T-helper 2 cell treated with Interferon-gamma antibody and Interleukin-4, amounts not matched to agents 5 μg/mL and 100 μg/mL, for 36 hours (primary cell): ENCODE measurements at regions not wholly inside any gene's neighbourhood (a gene's known extent, or its start where the extent isn't known, plus 50 kb on each side); places are given as distances from the start of the nearest gene placed in this dataset.
"Not testable (repeated sequence)": the region's sequence is repeated elsewhere in the genome, so short reads cannot be mapped to it uniquely, and the experiment has no call there.

ENCODE experiments used
- DNase-seq: peaks from one replicate; pipeline ENCODE4 v3.0.0; 2021; ENCODE audit warnings: low spot score
- H3K27ac Mint-ChIP-seq: one replicate; pipeline ENCODE4 v1.8.0; 2021; ENCODE audit warnings: mild to moderate bottlenecking, mixed read lengths
- H3K27me3 Mint-ChIP-seq: one replicate; pipeline ENCODE4 v1.8.0; 2021; ENCODE audit warnings: low read depth, mixed read lengths
- H3K36me3 Mint-ChIP-seq: one replicate; pipeline ENCODE4 v1.8.0; 2021; ENCODE audit warnings: low read depth, mixed read lengths
- H3K4me1 Mint-ChIP-seq: one replicate; pipeline ENCODE4 v1.8.0; 2021; ENCODE audit warnings: low read depth, mixed read lengths
- H3K4me3 Mint-ChIP-seq: one replicate; pipeline ENCODE4 v1.8.0; 2022; ENCODE audit warnings: mild to moderate bottlenecking, moderate library complexity, mixed read lengths
- H3K9me3 Mint-ChIP-seq: one replicate; pipeline ENCODE4 v1.8.0; 2021; ENCODE audit warnings: mixed read lengths

DNA sequence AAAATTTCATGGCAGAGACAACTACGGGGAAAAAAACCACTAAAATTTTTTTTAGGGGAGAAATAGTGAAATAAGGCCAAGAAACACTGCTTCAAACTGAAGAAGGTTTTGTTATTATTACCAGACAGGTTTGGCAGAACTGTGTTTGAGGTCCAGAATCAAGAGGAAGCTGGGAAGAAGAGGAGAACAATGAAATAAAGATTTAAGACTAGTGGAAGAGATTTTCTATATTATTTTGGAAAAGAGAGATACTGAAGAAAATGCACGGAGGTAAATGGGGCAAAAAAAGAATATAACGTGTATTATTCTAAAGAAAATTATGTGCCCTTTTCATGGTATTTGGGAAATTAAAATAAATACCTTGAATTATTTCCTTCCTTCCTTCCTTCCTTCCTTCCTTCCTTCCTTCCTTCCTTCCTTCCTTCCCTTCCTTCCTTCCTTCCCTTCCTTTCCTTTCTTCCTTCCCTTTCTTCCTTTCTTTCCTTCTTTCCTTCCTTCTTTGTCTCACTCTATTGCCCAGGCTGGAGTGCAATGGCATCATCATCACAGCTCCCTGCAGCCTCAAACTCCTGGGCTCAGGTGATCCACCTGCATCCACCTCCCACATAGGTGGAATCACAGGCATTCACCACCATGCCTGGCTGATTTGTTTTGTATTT lies 124.3 kb downstream of the GJA1 start:
- Mint-ChIP-seq H3K36me3 (no peaks in the 10 kb centered on the region), H3K4me3 (no peak overlapping the region), H3K4me1 (no peaks in the 10 kb centered on the region), H3K27me3 (no peaks in the 10 kb centered on the region), H3K27ac (no peak overlapping the region), H3K9me3 (peaks cover 10% of the 10 kb centered on the region)
- no peak for DNase-seq

DNA sequence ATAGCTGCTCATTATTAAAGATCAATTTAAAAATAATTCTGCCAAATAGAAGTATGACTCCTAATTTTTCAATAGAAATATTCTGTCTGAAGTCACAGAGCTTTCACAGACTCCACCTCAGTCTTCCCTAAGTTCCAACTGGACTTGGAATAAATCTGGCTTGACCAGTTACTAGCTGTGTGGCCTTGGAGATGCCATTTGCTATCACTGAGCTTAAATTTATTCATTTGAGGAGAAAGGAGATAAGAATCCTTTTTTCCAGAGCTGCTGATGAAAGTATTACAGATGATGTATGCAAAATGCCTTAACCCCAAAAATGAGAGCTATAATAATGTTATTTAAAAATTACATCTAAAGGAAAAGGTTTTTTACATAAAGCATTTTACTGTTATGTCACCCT lies 125.0 kb downstream of the GJA1 start:
- Mint-ChIP-seq H3K9me3 (peaks cover 13% of the 10 kb centered on the region), H3K27ac (no peak overlapping the region), H3K4me1 (no peaks in the 10 kb centered on the region), H3K4me3 (no peak overlapping the region), H3K27me3 (no peaks in the 10 kb centered on the region), H3K36me3 (no peaks in the 10 kb centered on the region)
- DNase-seq: no peak

DNA sequence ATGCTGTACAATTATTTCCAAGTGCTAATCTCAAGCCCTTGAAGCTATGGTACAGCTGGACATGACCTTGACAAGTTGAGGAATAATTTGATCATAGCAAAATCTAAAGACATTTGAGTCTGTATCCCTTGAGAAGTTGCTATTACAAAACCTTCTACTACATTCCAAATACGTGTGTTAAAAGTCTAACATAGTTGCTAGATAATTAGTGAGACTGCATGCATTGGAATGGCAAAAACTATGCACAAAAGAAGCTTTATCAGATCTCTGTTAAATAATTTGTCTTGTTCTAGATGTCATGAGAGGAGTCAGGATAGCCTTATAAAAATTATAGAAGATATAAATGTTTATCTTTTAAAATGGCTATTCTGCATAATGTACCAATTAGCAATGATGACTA lies 127.8 kb downstream of the GJA1 start:
- Mint-ChIP-seq H3K4me1 (no peaks in the 10 kb centered on the region), H3K36me3 (no peaks in the 10 kb centered on the region), H3K4me3 (no peak overlapping the region), H3K27me3 (no peaks in the 10 kb centered on the region), H3K27ac (no peak overlapping the region), H3K9me3 (peaks cover 13% of the 10 kb centered on the region)
- no peak for DNase-seq

DNA sequence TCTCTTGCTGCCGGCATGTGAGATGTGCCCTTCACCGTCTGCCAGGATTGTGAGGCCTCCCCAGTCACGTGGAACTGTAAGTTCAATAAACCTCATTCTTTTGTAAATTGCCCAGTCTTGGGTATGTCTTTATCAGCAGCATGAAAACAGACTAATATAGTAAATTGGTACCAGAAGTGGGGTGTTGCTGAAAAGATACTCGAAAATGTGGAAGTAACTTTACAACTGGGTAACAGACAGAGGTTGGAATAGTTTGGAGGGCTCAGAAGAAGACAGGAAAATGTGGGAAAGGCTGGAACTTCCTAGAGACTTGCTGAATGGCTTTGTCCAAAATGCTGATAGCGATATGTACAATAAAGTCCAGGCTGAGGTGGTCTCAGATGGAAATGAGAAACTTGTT lies 129.1 kb downstream of the GJA1 start:
- not testable (repeated sequence) for H3K27me3 Mint-ChIP-seq, H3K4me1 Mint-ChIP-seq, DNase-seq, H3K27ac Mint-ChIP-seq, H3K4me3 Mint-ChIP-seq, H3K36me3 Mint-ChIP-seq
- H3K9me3 Mint-ChIP-seq: peaks cover 13% of the 10 kb centered on the region

DNA sequence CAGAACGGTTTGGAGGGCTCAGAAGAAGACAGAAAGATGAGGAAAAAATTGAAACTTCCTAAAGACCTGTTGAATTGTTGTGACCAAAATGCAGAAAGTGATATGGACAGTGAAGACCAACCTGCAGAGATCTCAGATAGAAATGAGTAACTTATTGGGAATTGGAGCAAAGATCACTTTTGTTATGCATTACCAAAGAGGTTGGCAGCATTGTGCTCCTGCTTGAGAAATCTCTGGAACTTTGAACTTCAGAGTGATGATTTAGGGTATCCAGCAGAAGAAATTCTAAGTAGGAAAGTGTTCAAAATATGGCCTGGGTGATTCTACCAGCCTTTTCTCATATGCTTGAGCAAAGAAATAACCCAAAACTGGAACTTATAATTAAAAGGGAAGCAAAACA lies 136.0 kb downstream of the GJA1 start:
- no peak overlapping the region for H3K4me3 Mint-ChIP-seq
- no peaks in the 10 kb centered on the region for H3K9me3 Mint-ChIP-seq
- no peaks in the 10 kb centered on the region for H3K36me3 Mint-ChIP-seq
- H3K4me1 Mint-ChIP-seq: peaks cover 3% of the 10 kb centered on the region
- H3K27ac Mint-ChIP-seq: no peak overlapping the region
- DNase-seq: no peak
- no peaks in the 10 kb centered on the region for H3K27me3 Mint-ChIP-seq

DNA sequence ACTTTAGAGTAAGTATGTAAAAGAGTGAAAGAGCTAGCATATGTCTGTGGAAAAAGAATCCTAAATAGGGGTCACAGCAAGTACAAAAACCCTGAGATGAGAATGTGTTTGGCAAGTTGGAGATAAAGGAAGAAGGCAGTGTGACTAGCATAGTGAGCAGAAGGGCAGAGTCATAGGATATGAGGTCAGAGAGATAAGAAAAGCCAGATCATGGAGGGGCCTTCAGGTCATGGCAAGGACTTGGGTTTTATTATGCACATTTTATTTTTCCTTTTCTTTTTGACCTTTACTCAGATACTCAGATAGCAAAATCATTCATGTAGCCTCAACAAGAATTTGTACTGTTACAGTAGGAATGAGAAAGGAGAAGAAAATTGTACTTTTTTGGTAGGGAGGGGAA lies 138.0 kb downstream of the GJA1 start:
- Mint-ChIP-seq H3K36me3 (no peaks in the 10 kb centered on the region), H3K4me3 (no peak overlapping the region), H3K27me3 (no peaks in the 10 kb centered on the region), H3K27ac (no peak overlapping the region), H3K9me3 (no peaks in the 10 kb centered on the region), H3K4me1 (peaks cover 3% of the 10 kb centered on the region)
- DNase-seq: no peak

DNA sequence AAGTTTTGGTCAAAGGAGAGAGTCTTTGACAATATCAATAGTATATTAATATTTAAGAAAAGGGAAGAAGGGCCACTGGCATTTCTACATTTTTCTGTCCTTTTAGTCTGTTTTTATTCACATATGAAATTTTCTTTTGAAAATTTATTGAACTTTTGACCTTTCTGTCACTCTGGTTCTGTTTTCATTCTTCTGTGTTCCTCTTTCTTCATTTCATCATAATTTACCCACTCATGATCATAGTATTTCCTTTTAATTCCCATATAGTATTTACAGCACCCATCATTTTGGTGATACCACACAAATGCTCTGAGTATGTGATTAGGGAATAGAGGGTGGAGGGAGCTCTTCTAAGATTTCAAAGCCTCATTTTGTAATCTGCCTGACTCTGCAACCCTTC lies 142.8 kb downstream of the GJA1 start:
- Mint-ChIP-seq H3K27me3 (no peaks in the 10 kb centered on the region), H3K4me3 (no peak overlapping the region), H3K36me3 (no peaks in the 10 kb centered on the region), H3K9me3 (no peaks in the 10 kb centered on the region), H3K27ac (no peak overlapping the region), H3K4me1 (peaks cover 3% of the 10 kb centered on the region)
- no peak for DNase-seq

DNA sequence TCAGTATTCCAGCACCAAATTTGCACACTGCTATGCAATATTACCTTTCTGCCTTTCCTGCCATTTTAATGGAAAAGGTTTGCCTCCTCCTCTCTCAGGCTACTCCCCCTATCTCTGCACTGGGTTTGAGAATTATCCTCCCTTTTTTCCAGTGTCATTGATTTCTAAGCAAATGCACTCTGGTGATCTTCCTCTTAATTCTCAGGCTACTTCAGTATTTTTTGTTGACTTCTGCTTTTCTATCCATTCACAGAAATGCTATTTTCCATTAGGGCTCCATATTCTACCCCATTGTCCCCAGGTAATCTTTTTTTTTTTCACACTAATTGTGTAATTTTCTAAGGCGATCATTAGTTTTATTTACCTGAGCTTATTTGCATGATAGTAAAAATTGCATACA lies 144.0 kb downstream of the GJA1 start:
- Mint-ChIP-seq H3K4me1 (no peaks in the 10 kb centered on the region), H3K4me3 (no peak overlapping the region), H3K36me3 (no peaks in the 10 kb centered on the region), H3K27ac (no peak overlapping the region), H3K9me3 (no peaks in the 10 kb centered on the region), H3K27me3 (no peaks in the 10 kb centered on the region)
- no peak for DNase-seq

DNA sequence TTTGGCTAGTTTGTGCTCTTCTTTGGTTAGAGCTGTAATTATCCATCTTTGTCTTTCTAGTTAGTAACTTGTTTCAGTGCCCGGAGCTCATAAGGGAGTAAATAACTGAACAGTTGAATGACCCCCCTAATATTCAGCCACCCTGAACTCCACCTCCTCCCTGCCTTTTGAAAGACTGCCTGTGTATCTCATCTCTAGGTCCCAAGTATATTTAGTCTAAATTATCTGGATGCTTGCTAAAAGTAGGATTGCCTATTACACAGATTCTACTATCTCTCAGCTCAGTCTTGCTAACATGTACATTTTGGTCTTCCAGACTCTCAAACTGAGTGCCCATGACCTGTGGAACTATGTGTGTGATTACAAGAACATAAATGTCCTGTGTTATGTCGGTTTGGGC lies 145.9 kb downstream of the GJA1 start:
- H3K4me1 Mint-ChIP-seq: no peaks in the 10 kb centered on the region
- H3K36me3 Mint-ChIP-seq: no peaks in the 10 kb centered on the region
- DNase-seq: no peak
- H3K4me3 Mint-ChIP-seq: no peak overlapping the region
- H3K9me3 Mint-ChIP-seq: no peaks in the 10 kb centered on the region
- no peaks in the 10 kb centered on the region for H3K27me3 Mint-ChIP-seq
- no peak overlapping the region for H3K27ac Mint-ChIP-seq

DNA sequence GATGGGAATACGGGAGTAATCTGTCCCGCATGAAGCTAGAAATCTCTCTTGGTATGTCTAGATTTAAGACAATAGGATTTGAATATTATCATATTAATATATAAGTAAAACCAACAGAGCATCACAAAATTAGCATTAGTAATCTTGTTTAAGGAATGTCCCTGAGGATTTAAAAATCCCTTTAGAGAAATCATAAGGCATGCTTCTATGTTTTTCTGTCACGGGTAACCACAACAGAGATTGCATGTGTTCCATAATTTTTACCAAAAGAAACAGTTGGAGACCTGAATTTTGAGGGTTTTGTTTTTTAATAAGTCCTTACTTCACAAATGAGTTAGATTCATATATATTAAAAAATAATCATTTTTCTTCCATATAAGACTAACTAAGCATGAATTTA lies 146.8 kb downstream of the GJA1 start:
- Mint-ChIP-seq H3K4me3 (no peak overlapping the region), H3K36me3 (no peaks in the 10 kb centered on the region), H3K9me3 (no peaks in the 10 kb centered on the region), H3K27ac (no peak overlapping the region), H3K27me3 (no peaks in the 10 kb centered on the region), H3K4me1 (no peaks in the 10 kb centered on the region)
- DNase-seq: no peak

DNA sequence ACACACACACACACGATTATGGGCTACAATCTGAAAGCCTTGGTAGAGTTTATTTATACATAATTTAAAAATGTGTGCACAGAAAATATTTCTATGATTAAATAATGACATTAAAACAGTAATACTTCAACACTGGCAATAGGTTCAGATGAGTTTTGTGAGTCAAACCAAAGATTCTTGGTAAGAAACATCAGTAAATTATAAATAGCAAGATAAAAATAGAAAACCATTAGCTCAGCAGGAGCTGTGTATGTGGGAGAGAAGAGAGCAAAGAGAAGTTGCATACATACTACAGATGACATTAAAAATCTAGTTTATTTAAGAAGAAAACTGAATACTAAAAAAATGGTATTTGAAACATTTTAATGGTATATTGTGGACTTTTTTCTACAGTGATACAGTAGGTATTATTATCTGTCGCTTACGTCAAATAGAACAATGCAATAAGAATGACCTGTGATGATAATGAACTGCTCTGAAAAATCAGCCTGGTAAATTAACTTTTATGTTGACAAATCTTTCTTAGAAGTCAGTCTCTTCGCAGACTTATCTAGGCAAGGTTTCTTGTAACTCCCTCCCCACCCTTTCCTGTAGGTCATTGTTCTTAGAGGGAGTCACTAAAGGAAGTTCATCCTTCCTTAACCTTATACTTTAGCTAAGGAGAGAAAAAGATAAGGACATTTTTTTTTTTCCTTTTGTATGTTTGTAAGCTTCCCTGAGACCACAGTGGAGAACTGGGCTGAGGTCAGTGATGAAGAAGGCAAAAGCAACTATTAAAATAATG lies 149.3 kb downstream of the GJA1 start:
- no peaks in the 10 kb centered on the region for H3K27me3 Mint-ChIP-seq
- H3K4me3 Mint-ChIP-seq: no peak overlapping the region
- H3K27ac Mint-ChIP-seq: no peak overlapping the region
- H3K36me3 Mint-ChIP-seq: no peaks in the 10 kb centered on the region
- no peaks in the 10 kb centered on the region for H3K4me1 Mint-ChIP-seq
- DNase-seq: no peak
- H3K9me3 Mint-ChIP-seq: no peaks in the 10 kb centered on the region

DNA sequence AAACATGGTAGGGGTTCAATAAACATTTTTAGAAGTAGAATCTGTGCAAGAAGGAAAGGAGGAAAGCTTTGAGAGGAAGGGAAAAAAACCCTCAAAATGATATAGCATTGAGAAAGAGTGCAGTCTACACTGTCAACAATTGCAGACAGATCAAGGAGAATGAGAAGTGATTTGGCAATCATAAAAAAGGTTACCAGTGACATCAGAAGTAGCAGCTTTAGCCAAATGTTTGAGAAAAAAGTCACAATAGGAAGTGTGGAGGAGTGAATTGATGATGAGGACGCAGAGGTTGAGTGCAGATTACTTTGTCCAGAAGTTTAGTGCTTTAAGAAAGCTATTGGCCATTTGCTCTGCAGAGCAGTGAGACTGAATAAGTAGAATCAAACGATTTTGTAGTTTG lies 155.0 kb downstream of the GJA1 start:
- H3K27ac Mint-ChIP-seq: no peak overlapping the region

DNA sequence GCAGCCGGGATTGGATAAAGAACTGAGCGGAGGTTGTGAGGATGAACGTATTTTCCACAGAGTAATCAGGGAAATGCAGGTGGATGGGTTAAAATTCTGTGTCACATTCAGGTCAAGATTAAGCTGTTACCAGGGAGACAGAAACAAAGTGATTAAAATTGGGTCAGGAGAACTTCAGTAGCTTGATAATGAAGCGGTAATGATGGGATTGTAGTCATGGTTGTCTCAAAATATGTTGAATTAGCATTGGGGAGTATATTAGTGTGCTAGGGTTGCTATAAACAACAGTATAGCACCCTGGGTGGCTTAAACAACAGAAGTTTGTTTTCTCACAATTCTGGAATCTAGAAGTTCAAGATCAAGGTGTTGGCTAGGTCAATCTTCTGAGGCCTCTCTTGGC lies 155.5 kb downstream of the GJA1 start:
- Mint-ChIP-seq H3K36me3 (no peaks in the 10 kb centered on the region), H3K9me3 (no peaks in the 10 kb centered on the region), H3K4me3 (no peak overlapping the region), H3K4me1 (no peaks in the 10 kb centered on the region), H3K27ac (no peak overlapping the region), H3K27me3 (no peaks in the 10 kb centered on the region)
- DNase-seq: no peak

More for the DNA sequence above, 155.0 kb downstream of the GJA1 start:
- no peaks in the 10 kb centered on the region for H3K9me3 Mint-ChIP-seq
- DNase-seq: no peak
- no peaks in the 10 kb centered on the region for H3K4me1 Mint-ChIP-seq
- no peaks in the 10 kb centered on the region for H3K27me3 Mint-ChIP-seq
- no peaks in the 10 kb centered on the region for H3K36me3 Mint-ChIP-seq
- H3K4me3 Mint-ChIP-seq: no peak overlapping the region

DNA sequence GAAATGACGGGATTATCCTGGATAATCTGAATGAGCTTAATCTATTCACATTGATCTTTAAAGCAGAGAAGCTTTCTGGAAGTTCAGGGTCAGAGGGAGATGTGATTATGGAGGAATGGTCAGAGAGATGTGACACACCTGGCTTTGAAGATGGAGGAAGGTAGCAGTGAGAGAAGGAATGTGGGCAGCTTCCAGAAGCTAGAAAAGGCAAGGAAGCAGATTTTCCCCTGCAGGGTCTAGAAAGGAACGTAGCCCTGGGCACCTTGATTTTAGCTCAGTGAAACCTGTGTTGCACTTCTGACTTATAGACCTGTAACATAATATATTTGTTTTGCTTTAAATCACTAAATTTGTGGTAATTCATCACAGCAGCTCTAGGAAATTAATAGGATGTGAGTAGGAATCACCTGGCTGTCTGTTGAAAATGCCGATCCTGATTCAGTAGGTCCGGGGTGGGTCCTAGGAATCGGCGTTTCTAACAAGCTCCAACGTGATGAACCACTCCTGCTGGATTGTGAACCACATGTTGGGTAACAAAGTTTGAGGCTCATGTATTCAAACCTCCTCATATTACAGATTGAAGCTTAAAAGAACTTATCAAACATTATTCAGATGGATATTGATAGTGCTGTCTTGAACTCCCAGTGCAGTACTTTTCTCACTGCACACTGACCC lies 157.0 kb downstream of the GJA1 start:
- Mint-ChIP-seq H3K9me3 (no peaks in the 10 kb centered on the region), H3K4me3 (no peak overlapping the region), H3K27me3 (no peaks in the 10 kb centered on the region), H3K27ac (no peak overlapping the region), H3K36me3 (no peaks in the 10 kb centered on the region), H3K4me1 (no peaks in the 10 kb centered on the region)
- no peak for DNase-seq
